GM21515 (cell line): ENCODE measurements at regions not wholly inside any gene's neighbourhood (a gene's known extent, or its start where the extent isn't known, plus 50 kb on each side); places are given as distances from the start of the nearest gene placed in this dataset.

Experiments used
- ATAC-seq: cut with Tn5 transposase; IDR thresholded peaks from one replicate; pipeline ENCODE4 v1.9.1; 2021; ENCODE audit not compliant: unreplicated experiment

DNA sequence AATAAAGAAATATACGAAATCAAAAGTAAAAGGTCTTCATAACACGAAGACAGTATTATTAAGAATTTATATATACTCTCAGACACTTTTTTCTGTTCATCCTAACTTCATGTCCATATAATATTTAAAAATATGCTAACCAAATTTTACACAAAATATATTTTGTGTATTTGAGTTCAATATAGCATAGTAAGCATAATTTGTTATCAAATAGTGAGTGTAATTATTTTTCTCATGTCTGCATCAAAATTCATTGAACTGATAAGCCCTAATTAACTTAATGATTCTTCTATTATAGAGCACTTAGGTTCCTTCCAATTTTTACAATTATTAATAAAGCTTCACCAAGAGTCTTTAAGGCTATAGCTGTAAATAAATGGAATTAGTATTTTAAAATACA is 99.7 kb upstream of the SYT1 start:
- ATAC-seq, result no peak

DNA sequence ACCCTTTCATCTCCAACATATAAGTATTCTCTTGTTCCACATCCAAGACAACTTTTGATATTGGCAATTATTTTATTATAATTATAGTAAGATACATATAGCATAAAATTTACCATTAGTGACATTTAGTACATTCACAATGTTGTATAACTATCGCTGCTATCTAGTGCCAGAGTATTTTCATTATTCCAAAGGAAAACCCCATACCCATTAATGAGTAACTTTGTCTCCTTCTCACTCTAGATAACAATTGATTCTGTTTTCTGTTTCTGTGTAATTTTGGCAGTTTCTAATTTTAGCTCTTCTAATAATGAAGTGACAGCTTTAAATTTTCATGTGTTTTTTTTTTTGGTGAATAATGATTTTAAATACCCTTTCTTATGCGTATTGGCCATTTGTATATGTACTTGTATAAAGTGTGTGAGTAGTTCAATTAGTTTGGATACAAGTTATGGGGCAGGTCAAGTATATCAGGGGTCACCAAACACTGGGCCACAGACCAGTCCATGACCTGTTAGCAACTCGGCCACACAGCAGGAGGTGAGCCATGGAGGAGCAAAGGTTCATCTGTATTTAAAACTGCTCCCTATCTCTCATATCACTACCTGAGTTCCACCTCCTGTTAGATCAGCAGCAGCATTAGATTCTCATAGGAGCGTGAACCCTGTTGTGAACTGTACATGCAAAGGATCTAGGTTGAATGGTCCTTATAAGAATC is 97.2 kb upstream of the SYT1 start:
- no peak for ATAC-seq

DNA sequence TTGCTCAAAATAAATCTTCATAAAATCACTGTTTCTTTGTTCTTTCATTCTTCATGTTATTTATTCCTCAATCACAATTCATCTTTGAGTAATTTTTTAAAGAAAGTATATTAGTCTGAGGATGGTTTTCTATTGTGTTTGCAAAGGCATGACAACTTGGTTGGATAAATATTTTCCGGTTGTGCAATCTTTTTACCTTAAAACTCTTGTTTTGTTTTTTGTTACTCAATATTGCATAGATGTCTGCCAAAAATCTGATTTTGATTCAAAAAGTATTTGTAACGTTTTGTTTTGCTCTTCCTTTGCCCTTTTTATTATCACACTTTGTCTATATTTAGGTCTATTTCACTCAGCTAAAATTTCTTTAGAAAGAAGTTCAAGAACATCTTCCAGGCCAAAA is 86.2 kb upstream of the SYT1 start:
- ATAC-seq, result no peak

DNA sequence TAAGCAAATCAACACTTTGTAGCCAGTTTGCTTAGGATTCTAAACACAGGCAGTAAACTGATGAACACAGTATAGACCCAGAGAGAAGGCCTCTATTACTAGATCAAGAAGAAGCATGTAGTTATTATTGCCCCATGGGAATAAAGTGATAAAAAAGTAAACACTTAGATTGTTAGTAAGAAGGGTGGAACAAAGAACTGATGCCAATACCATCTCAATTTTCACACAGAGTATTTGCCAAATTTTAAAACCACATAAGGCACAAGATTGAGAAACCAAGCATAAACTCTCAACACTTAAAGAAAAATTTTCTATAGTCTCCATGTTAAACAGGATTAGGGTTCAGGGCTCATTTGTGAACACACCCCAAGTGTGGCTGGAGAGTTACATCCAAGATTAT is 77.0 kb upstream of the SYT1 start:
- no peak for ATAC-seq

DNA sequence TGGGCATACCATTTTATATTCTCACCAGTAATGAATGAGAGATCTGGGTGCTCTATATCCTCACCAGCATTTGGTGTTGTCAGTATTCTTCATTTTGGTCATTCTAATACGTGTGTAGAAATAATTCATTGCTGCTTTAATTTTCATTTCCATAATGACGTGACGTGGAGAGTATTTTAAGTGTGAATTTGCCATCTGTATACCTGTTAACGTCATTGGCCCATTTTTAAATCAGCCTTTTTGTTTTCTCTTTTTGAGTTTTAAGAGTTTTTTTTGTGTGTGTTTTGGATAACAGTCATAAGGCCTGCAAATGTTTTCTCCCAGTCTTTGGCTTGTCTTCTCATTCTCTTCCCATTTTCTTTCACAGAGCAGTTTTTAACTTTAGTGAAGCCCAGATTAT is 74.4 kb upstream of the SYT1 start:
- ATAC-seq, result no peak

DNA sequence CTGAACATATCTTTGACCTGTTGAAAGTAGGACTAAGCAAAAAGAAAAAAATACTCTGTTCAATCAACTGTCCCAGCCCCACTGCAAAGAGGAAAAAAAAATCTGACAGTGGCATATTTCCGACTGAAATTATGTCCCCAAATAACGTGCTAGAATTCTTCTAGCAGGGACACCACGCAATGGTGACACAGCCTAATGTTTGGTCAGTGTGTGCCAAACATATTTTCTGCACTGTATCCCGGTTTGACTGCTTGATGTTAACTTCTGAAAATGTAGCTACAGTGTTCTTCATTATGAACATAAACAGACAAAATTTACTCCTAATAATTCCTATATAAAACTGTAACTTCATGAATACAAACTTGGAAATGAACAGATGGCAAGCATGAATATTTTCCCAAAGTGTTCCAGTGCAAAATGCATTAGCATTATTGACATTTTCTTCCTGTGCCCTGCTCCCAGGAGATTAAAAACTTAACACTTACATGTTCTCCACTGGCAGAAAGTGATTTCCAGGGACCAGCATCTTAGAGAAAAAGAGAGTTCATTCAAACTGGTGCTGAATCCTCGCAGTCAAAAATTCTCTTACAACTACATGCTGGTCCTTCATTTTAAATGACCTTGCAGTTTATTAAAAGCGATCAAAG is 72.4 kb upstream of the SYT1 start:
- ATAC-seq, result no peak

DNA sequence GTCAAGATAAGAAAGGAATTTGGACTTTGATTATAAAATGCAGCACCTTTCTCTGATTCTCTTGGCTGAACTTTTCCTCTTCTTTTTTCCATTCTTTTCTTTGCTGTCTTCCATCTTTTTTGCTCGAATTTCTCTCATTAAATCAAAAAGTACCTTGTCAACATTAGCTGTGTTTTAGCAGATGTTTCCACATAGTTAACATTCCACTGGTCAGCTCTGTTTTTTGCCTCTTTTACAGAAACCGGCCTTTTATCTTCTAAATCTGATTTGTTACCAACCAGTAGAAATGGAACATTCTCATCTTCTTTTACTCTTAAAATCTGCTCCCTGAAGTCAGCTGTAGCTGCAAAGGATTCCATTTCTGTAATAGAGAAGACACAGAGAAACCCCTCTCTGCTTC is 71.1 kb upstream of the SYT1 start:
- ATAC-seq, result no peak

DNA sequence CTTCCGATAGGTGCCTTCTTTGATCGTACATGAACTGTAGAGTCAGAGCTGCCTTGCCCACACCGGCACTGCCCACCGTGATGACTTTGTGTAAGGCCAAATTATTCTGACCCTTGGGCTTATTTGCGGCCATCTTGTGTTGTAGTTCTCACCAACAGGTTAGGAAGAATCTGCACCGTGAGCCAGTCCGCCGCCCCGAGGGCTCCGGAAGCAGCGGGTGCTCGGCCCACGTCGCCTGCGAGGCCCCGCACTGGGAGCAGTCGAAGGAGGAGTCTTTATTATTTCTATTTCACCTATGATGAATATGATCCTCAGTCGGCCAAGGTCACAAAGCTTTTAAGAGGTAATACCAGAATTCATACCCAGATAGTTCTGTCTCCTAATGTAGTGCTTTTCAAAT is 70.6 kb upstream of the SYT1 start:
- no peak for ATAC-seq

DNA sequence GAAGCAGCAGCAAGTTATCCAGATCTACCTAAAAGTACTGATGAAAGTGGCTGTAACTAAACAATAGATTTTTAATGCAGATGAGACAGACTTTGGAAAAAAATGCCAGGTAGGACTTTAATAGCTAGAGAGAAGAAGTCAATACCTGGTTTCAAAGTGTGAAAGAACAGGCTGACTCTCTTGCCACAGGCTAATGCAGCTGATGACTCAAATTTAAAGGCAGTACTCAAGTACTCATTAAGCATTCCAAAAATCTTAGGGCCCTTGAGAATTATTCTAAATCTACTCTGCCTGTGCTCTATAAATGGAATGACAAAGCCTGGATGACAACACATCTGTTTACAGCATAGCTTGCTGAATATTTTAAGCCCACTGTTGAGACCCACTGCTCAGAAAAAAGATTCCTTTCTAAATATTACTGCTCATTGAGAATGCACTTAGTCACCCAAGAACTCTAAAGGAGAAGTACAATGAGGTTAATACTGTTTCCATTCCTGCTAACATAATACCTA is 68.6 kb upstream of the SYT1 start:
- ATAC-seq, result no peak

DNA sequence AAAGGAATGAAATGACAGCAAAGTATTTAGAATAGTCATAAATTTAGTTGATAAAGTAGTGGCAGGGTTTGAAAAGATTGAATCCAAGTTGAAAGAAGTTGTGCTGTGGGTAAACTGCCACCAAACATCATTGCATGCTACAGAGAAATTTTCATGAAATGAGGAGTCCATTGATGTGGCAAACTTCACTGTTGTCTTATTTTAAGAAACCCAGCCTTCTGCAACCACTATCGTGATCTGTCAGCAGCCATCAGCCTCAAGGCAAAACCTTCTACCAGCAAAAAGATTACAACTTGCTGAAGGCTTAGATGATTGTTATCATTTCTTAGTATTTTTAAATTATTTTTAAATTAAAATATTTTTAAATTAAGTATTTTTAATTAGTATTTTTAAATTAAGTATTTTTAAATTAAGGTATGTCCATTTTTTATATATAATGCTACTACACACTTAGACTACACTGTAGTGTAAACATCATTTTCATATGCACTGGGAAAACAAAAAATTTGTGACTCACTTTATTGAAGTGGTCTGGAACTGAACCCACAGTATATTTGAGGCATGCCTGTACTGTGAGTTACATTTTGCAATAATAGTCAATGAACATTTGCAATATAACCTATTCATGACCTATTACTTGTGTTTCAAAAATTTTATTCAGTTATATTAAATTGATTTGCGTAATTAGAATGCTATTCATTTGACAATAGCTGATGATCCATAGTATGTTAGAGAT is 67.2 kb upstream of the SYT1 start:
- no peak for ATAC-seq

DNA sequence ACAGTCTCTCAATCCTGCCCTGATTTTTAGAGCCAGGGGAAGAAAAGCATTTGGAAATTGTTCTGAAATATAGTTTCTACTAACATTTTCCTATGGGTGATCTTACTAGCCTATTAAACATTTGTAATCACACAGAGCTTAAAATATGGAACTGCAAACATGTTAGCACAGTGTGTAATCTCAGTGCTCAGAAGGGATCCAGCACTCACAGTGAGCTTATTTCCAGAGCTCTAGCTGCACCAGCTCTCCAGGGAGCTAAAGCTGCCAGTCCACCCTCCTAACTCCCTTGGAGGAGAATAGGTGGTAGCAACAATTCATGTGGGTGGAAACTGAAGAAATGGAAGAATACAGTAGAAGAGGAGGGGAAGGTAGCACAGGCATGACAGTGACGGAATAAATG is 64.9 kb upstream of the SYT1 start:
- no peak for ATAC-seq

DNA sequence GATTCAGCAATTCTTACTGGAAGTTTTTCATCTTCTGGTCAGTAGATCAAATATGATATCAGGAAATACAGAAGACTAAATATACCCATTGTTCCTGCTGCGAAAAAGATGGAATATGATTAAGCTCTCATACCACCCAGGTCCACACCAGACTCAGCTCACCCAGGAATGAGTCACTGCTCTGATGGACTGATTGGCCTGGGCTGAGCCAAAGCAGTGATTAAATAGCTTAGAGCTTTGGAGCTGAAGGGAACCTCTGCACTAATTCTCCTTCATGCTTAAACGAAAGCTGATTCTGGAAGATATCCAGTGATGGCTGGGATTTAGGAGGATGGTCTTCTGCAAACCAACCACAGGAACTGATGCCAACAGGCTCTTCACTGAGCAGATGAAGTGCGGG is 62.0 kb upstream of the SYT1 start:
- no peak for ATAC-seq

DNA sequence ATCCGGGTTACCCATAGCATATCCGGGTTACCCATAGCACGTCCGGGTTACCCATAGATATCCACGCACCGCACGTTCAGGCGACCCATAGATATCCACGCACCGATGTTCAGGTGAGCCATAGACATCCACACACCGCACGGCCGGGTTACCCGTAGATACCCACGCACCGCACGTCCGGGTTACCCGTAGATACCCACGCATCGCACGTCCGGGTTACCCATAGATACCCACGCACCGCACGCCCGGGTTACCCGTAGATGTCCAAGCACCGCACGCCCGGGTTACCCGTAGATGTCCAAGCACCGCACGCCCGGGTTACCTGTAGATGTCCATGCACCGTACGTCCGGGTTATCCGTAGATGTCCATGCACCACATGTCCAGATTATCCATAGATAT is 60.3 kb upstream of the SYT1 start:
- no peak for ATAC-seq
